ENCODE measurements at regions not wholly inside any gene's neighbourhood (a gene's known extent, or its start where the extent isn't known, plus 50 kb on each side); places are given as distances from the start of the nearest gene placed in this dataset.

DNA sequence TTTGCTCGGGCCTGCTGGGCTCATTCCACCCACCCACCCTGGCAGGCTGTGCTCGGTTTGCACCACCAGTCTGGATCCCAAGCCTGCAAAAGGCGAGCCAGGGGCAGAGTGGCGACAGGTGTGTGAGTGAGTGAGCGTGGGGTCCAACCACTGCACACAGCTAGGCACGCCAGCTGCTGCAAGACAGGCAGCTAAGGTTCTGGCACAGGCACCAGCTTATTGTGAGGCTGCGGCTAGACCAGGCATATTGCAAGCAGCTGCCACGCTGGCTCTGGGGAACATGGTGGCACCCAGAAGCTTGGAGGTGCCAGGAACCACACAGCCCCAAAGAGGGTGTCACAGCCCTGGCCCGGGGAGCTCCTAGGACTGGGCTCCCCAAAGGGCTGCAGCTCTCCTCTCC is 205.1 kb downstream of the ANKRD60 start:
- TF ChIP-seq POLR2AphosphoS5 (IDR thresholded peaks at IDR 0.05; ENCODE audit: low read depth, low read length) (no peak), ASH2L (IDR thresholded peaks at IDR 0.05; ENCODE audit: low read length) (no peak), EZH2 (IDR thresholded peaks at IDR 0.05; ENCODE audit: low read depth, low read length, severe bottlenecking) (no peak), RXRA (IDR thresholded peaks at IDR 0.05; ENCODE audit: insufficient read depth, low read depth, low read length) (no peak)
- TF ChIP-seq, protein P1, sequence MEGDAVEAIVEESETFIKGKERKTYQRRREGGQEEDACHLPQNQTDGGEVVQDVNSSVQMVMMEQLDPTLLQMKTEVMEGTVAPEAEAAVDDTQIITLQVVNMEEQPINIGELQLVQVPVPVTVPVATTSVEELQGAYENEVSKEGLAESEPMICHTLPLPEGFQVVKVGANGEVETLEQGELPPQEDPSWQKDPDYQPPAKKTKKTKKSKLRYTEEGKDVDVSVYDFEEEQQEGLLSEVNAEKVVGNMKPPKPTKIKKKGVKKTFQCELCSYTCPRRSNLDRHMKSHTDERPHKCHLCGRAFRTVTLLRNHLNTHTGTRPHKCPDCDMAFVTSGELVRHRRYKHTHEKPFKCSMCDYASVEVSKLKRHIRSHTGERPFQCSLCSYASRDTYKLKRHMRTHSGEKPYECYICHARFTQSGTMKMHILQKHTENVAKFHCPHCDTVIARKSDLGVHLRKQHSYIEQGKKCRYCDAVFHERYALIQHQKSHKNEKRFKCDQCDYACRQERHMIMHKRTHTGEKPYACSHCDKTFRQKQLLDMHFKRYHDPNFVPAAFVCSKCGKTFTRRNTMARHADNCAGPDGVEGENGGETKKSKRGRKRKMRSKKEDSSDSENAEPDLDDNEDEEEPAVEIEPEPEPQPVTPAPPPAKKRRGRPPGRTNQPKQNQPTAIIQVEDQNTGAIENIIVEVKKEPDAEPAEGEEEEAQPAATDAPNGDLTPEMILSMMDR (IDR thresholded peaks at IDR 0.05; ENCODE audit: control extremely low read depth in 1 of 3, insufficient read depth in 1 of 3, low read depth in 1 of 3, low read length in 3 of 3) = no peak

Data from H1 (cell line).